ENCODE measurements at regions not wholly inside any gene's neighbourhood (a gene's known extent, or its start where the extent isn't known, plus 50 kb on each side); places are given as distances from the start of the nearest gene placed in this dataset.

- Histone ChIP-seq H2AFZ (ENCODE audit: low read length) (no peak overlapping the region), H3K9me3 (ENCODE audit: low read length) (no peaks in the 10 kb centered on the region), H3K4me3 (ENCODE audit: low read length) (no peak overlapping the region), H3K79me2 (ENCODE audit: low read length) (no peaks in the 10 kb centered on the region), H3K27me3 (ENCODE audit: low read length) (no peaks in the 10 kb centered on the region), H3K27ac (ENCODE audit: low read length) (no peak overlapping the region), H4K20me1 (ENCODE audit: insufficient read depth, low read depth, low read length) (no peaks in the 10 kb centered on the region), H3K9ac (ENCODE audit: low read length) (no peak overlapping the region), H3K4me1 (ENCODE audit: low read length) (no peaks in the 10 kb centered on the region), H3K4me2 (ENCODE audit: low read depth, low read length, poor library complexity, severe bottlenecking) (no peak overlapping the region), H3K9me2 (replicated peaks; ENCODE audit: insufficient read depth, low read length) (no peaks in the 10 kb centered on the region), H3K36me3 (ENCODE audit: insufficient read depth, low read length) (no peaks in the 10 kb centered on the region)
- DNase-seq, result no peak
Observed at GRCh38 chr6:144855375-144855774, 570.2 kb downstream of the UTRN start.

GRCh38 chr6:144855812-144856531, 570.8 kb downstream of the UTRN start:
- H2AFZ ChIP-seq (ENCODE audit: low read length), result no peak overlapping the region
- no peak overlapping the region for H3K27ac ChIP-seq (ENCODE audit: low read length)
- no peak overlapping the region for H3K4me3 ChIP-seq (ENCODE audit: low read length)
- no peaks in the 10 kb centered on the region for H3K36me3 ChIP-seq (ENCODE audit: insufficient read depth, low read length)
- no peaks in the 10 kb centered on the region for H3K4me1 ChIP-seq (ENCODE audit: low read length)
- H4K20me1 ChIP-seq (ENCODE audit: insufficient read depth, low read depth, low read length), result no peaks in the 10 kb centered on the region
- H3K79me2 ChIP-seq (ENCODE audit: low read length), result no peaks in the 10 kb centered on the region
- H3K27me3 ChIP-seq (ENCODE audit: low read length), result no peaks in the 10 kb centered on the region
- no peak overlapping the region for H3K4me2 ChIP-seq (ENCODE audit: low read depth, low read length, poor library complexity, severe bottlenecking)
- no peak overlapping the region for H3K9ac ChIP-seq (ENCODE audit: low read length)
- no peaks in the 10 kb centered on the region for H3K9me2 ChIP-seq (replicated peaks; ENCODE audit: insufficient read depth, low read length)
- DNase-seq, result no peak
- no peaks in the 10 kb centered on the region for H3K9me3 ChIP-seq (ENCODE audit: low read length)

DNA sequence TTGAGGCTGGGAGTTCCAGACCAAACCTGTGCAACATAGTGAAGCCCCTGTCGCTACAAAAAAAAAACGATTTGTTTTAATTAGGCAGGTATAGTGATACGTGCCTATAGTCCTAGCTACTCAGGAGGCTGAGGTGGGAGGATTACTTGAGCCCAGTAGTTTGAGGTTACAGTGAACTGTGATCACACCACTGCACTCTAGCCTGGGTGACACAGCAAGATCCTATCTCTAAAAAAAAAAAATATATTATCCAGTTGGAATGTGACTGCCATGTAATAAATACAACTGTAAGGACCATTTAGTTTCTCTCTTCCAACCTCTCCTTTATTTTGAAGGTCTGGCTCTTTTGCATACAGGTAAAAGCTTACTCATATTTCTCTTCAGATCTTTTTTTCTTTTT, 571.5 kb downstream of the UTRN start:
- no peaks in the 10 kb centered on the region for H3K79me2 ChIP-seq (ENCODE audit: low read length)
- no peak overlapping the region for H3K9ac ChIP-seq (ENCODE audit: low read length)
- H3K9me2 ChIP-seq (replicated peaks; ENCODE audit: insufficient read depth, low read length), result no peaks in the 10 kb centered on the region
- no peak overlapping the region for H3K27ac ChIP-seq (ENCODE audit: low read length)
- H3K4me2 ChIP-seq (ENCODE audit: low read depth, low read length, poor library complexity, severe bottlenecking), result no peak overlapping the region
- H3K36me3 ChIP-seq (ENCODE audit: insufficient read depth, low read length), result no peaks in the 10 kb centered on the region
- no peaks in the 10 kb centered on the region for H3K4me1 ChIP-seq (ENCODE audit: low read length)
- H2AFZ ChIP-seq (ENCODE audit: low read length), result no peak overlapping the region
- no peaks in the 10 kb centered on the region for H4K20me1 ChIP-seq (ENCODE audit: insufficient read depth, low read depth, low read length)
- no peaks in the 10 kb centered on the region for H3K27me3 ChIP-seq (ENCODE audit: low read length)
- no peak overlapping the region for H3K4me3 ChIP-seq (ENCODE audit: low read length)
- no peak for DNase-seq
- no peaks in the 10 kb centered on the region for H3K9me3 ChIP-seq (ENCODE audit: low read length)

DNA sequence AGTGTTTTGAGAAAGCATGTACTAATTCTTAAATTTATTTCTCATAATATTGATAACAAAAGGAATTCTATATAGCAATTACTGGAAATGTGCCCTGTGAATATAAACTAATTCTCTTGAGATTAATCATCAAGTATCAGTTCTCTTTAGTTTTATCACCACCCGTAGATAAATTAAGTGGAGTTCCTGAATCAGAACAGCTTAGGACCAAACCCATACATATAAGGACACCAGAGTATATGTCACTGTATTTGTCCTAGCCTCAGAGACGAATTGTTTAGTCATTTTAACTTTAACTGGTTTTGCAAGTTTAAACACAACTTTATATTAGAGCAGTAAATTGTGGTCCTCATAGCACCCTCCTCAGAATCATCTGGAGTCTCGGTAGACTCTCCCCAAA, 572.0 kb downstream of the UTRN start:
- no peaks in the 10 kb centered on the region for H3K27me3 ChIP-seq (ENCODE audit: low read length)
- no peak overlapping the region for H3K4me2 ChIP-seq (ENCODE audit: low read depth, low read length, poor library complexity, severe bottlenecking)
- H3K4me1 ChIP-seq (ENCODE audit: low read length), result no peaks in the 10 kb centered on the region
- H4K20me1 ChIP-seq (ENCODE audit: insufficient read depth, low read depth, low read length), result no peaks in the 10 kb centered on the region
- DNase-seq, result no peak
- no peaks in the 10 kb centered on the region for H3K79me2 ChIP-seq (ENCODE audit: low read length)
- no peak overlapping the region for H3K4me3 ChIP-seq (ENCODE audit: low read length)
- no peaks in the 10 kb centered on the region for H3K9me2 ChIP-seq (replicated peaks; ENCODE audit: insufficient read depth, low read length)
- no peaks in the 10 kb centered on the region for H3K9me3 ChIP-seq (ENCODE audit: low read length)
- no peak overlapping the region for H2AFZ ChIP-seq (ENCODE audit: low read length)
- H3K27ac ChIP-seq (ENCODE audit: low read length), result no peak overlapping the region
- no peak overlapping the region for H3K9ac ChIP-seq (ENCODE audit: low read length)
- H3K36me3 ChIP-seq (ENCODE audit: insufficient read depth, low read length), result no peaks in the 10 kb centered on the region

DNA sequence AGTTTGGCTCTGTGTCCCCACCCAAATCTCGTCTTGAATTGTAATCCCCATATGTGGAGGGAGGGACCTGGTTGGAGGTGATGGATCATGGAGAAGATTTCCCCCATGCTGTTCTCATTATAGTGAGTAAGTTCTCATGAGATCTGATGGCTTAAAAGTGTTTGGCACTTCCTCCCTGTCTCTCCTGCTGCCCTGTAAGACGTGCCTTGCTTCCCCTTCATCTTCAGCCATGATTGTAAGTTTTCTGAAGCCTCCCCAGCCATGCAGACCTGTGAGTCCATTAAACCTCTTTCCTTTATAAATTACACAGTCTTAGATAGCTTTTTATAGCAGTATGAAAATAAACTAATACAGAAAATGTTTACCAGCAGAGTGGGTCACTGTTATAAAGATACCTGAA, 577.6 kb downstream of the UTRN start:
- Histone ChIP-seq H3K27ac (ENCODE audit: low read length) (no peak overlapping the region), H3K79me2 (ENCODE audit: low read length) (no peaks in the 10 kb centered on the region), H3K4me3 (ENCODE audit: low read length) (no peak overlapping the region), H3K9me3 (ENCODE audit: low read length) (no peaks in the 10 kb centered on the region; the same call in 1 of the 2 replicates), H3K4me1 (ENCODE audit: low read length) (no peaks in the 10 kb centered on the region), H3K9ac (ENCODE audit: low read length) (no peak overlapping the region), H4K20me1 (ENCODE audit: insufficient read depth, low read depth, low read length) (no peaks in the 10 kb centered on the region), H3K36me3 (ENCODE audit: insufficient read depth, low read length) (no peaks in the 10 kb centered on the region), H3K9me2 (replicated peaks; ENCODE audit: insufficient read depth, low read length) (peaks cover 5% of the 10 kb centered on the region), H2AFZ (ENCODE audit: low read length) (no peak overlapping the region), H3K4me2 (ENCODE audit: low read depth, low read length, poor library complexity, severe bottlenecking) (no peak overlapping the region), H3K27me3 (ENCODE audit: low read length) (no peaks in the 10 kb centered on the region)
- no peak for DNase-seq

DNA sequence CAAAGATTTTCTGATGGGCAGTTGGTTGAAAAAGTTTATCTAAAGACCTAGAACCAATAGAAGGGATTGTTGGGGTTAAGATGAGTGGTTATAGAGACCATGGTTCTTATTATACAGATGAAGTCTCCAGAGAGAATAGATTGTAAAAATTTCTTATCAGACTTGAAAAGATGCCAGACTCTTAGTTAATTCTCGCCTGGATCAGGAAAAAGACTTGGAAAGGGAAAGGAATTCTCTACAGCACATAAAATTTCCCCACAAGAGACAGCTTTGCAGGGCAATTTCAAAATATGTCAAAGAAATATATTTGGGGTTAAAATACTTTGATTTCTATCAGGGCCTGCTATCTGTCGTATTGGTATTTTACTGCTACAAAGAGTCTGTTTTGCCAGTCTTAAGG, 582.6 kb downstream of the UTRN start:
- Histone ChIP-seq H3K9me2 (replicated peaks; ENCODE audit: insufficient read depth, low read length) (peaks cover 5% of the 10 kb centered on the region), H3K4me3 (ENCODE audit: low read length) (no peak overlapping the region), H3K4me1 (ENCODE audit: low read length) (no peaks in the 10 kb centered on the region), H4K20me1 (ENCODE audit: insufficient read depth, low read depth, low read length) (no peaks in the 10 kb centered on the region), H3K9me3 (ENCODE audit: low read length) (no peaks in the 10 kb centered on the region; the same call in 1 of the 2 replicates), H2AFZ (ENCODE audit: low read length) (no peak overlapping the region), H3K9ac (ENCODE audit: low read length) (no peak overlapping the region), H3K27me3 (ENCODE audit: low read length) (no peaks in the 10 kb centered on the region), H3K36me3 (ENCODE audit: insufficient read depth, low read length) (no peaks in the 10 kb centered on the region), H3K79me2 (ENCODE audit: low read length) (no peaks in the 10 kb centered on the region), H3K4me2 (ENCODE audit: low read depth, low read length, poor library complexity, severe bottlenecking) (no peak overlapping the region), H3K27ac (ENCODE audit: low read length) (no peak overlapping the region)
- no peak for DNase-seq

DNA sequence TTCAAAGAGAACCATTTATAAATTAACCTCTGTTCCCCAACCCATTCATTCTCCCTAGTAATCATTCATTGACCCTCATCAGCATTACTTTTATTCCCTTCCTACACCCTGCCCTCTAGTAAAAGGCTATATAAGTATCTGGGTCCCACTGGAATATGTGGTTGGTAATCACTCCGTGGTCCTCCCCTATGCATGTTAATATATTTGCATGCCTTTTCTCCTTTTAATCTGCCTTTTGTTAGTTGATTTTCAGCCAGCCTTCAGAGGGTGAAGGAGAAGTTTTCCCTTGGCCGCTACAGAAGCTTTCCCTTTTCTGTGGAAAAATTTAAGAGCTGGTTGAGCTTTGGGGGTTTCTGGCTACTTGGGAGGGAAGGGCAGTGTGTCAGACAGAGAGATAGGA, 585.6 kb downstream of the UTRN start:
- H3K27me3 ChIP-seq (ENCODE audit: low read length), result no peaks in the 10 kb centered on the region
- no peaks in the 10 kb centered on the region for H3K9me3 ChIP-seq (ENCODE audit: low read length)
- H3K4me1 ChIP-seq (ENCODE audit: low read length), result no peaks in the 10 kb centered on the region
- no peaks in the 10 kb centered on the region for H3K79me2 ChIP-seq (ENCODE audit: low read length)
- H3K4me3 ChIP-seq (ENCODE audit: low read length), result no peak overlapping the region
- peaks cover 5% of the 10 kb centered on the region for H3K9me2 ChIP-seq (replicated peaks; ENCODE audit: insufficient read depth, low read length)
- H4K20me1 ChIP-seq (ENCODE audit: insufficient read depth, low read depth, low read length), result no peaks in the 10 kb centered on the region
- no peaks in the 10 kb centered on the region for H3K36me3 ChIP-seq (ENCODE audit: insufficient read depth, low read length)
- DNase-seq, result no peak
- no peak overlapping the region for H3K9ac ChIP-seq (ENCODE audit: low read length)
- no peak overlapping the region for H2AFZ ChIP-seq (ENCODE audit: low read length)
- H3K27ac ChIP-seq (ENCODE audit: low read length), result no peak overlapping the region
- H3K4me2 ChIP-seq (ENCODE audit: low read depth, low read length, poor library complexity, severe bottlenecking), result no peak overlapping the region

GRCh38 chr6:144873623-144874378, 588.7 kb downstream of the UTRN start:
- Histone ChIP-seq H3K27me3 (ENCODE audit: low read length) (no peaks in the 10 kb centered on the region), H3K36me3 (ENCODE audit: insufficient read depth, low read length) (no peaks in the 10 kb centered on the region), H3K27ac (ENCODE audit: low read length) (no peak overlapping the region), H3K4me1 (ENCODE audit: low read length) (no peaks in the 10 kb centered on the region), H3K79me2 (ENCODE audit: low read length) (no peaks in the 10 kb centered on the region), H3K9me2 (replicated peaks; ENCODE audit: insufficient read depth, low read length) (no peaks in the 10 kb centered on the region), H4K20me1 (ENCODE audit: insufficient read depth, low read depth, low read length) (no peaks in the 10 kb centered on the region), H3K9me3 (ENCODE audit: low read length) (no peaks in the 10 kb centered on the region), H2AFZ (ENCODE audit: low read length) (no peak overlapping the region), H3K4me2 (ENCODE audit: low read depth, low read length, poor library complexity, severe bottlenecking) (no peak overlapping the region), H3K4me3 (ENCODE audit: low read length) (no peak overlapping the region), H3K9ac (ENCODE audit: low read length) (no peak overlapping the region)
- no peak for DNase-seq
